ENCODE measurements at regions not wholly inside any gene's neighbourhood (a gene's known extent, or its start where the extent isn't known, plus 50 kb on each side); places are given as distances from the start of the nearest gene placed in this dataset.

- H3K36me3 ChIP-seq (ENCODE audit: control insufficient read depth in 2 of 3, insufficient read depth in 3 of 3, low read length in 3 of 3): no peaks in the 10 kb centered on the region
- TF ChIP-seq CTCF (IDR thresholded peaks at IDR 0.05; ENCODE audit: borderline replicate concordance, extremely low read depth, insufficient read depth): no peak
- H3K4me3 ChIP-seq (ENCODE audit: low read length in 3 of 3): no peak overlapping the region
- no peaks in the 10 kb centered on the region for H3K9me3 ChIP-seq (ENCODE audit: control insufficient read depth in 2 of 3, insufficient read depth in 1 of 3, low read length in 3 of 3)
- no peak overlapping the region for H3K9ac ChIP-seq (ENCODE audit: low read length in 3 of 3)
- no peak for DNase-seq
- H3K27me3 ChIP-seq (ENCODE audit: control insufficient read depth, insufficient read depth, low read length): no peaks in the 10 kb centered on the region
- intact Hi-C loops (cut with DNase I): no loop called here
- H3K27ac ChIP-seq (ENCODE audit: low read depth in 2 of 2, low read length in 2 of 2): no peak overlapping the region
- no peaks in the 10 kb centered on the region for H3K4me1 ChIP-seq (ENCODE audit: control insufficient read depth in 2 of 3, insufficient read depth in 2 of 3, low read depth in 1 of 3, low read length in 3 of 3)
- FAIRE-seq: no peak
Observed at GRCh38 chr9:7676609-7677156, 122.9 kb downstream of the DMAC1 start.

- Histone ChIP-seq H3K36me3 (ENCODE audit: control insufficient read depth in 2 of 3, insufficient read depth in 3 of 3, low read length in 3 of 3) (no peaks in the 10 kb centered on the region), H3K27me3 (ENCODE audit: control insufficient read depth, insufficient read depth, low read length) (no peaks in the 10 kb centered on the region), H3K4me3 (ENCODE audit: low read length in 3 of 3) (no peak overlapping the region), H3K9me3 (ENCODE audit: control insufficient read depth in 2 of 3, insufficient read depth in 1 of 3, low read length in 3 of 3) (no peaks in the 10 kb centered on the region), H3K27ac (ENCODE audit: low read depth in 2 of 2, low read length in 2 of 2) (no peak overlapping the region), H3K4me1 (ENCODE audit: control insufficient read depth in 2 of 3, insufficient read depth in 2 of 3, low read depth in 1 of 3, low read length in 3 of 3) (no peaks in the 10 kb centered on the region), H3K9ac (ENCODE audit: low read length in 3 of 3) (no peak overlapping the region)
- intact Hi-C loops (cut with DNase I): no loop called here
- FAIRE-seq (no peak), DNase-seq (no peak)
- no peak for TF ChIP-seq CTCF (IDR thresholded peaks at IDR 0.05; ENCODE audit: borderline replicate concordance, extremely low read depth, insufficient read depth)
Observed at GRCh38 chr9:7671847-7672246, 127.7 kb downstream of the DMAC1 start.

GRCh38 chr9:7668541-7668940 lies 131.0 kb downstream of the DMAC1 start:
- FAIRE-seq (no peak), DNase-seq (no peak)
- H3K27me3 ChIP-seq (ENCODE audit: control insufficient read depth, insufficient read depth, low read length): no peaks in the 10 kb centered on the region
- intact Hi-C loops (cut with DNase I): no loop called here
- H3K4me1 ChIP-seq (ENCODE audit: control insufficient read depth in 2 of 3, insufficient read depth in 2 of 3, low read depth in 1 of 3, low read length in 3 of 3): no peaks in the 10 kb centered on the region
- H3K9ac ChIP-seq (ENCODE audit: low read length in 3 of 3): no peak overlapping the region
- no peaks in the 10 kb centered on the region for H3K9me3 ChIP-seq (ENCODE audit: control insufficient read depth in 2 of 3, insufficient read depth in 1 of 3, low read length in 3 of 3)
- no peaks in the 10 kb centered on the region for H3K36me3 ChIP-seq (ENCODE audit: control insufficient read depth in 2 of 3, insufficient read depth in 3 of 3, low read length in 3 of 3)
- no peak for TF ChIP-seq CTCF (IDR thresholded peaks at IDR 0.05; ENCODE audit: borderline replicate concordance, extremely low read depth, insufficient read depth)
- no peak overlapping the region for H3K27ac ChIP-seq (ENCODE audit: low read depth in 2 of 2, low read length in 2 of 2)
- H3K4me3 ChIP-seq (ENCODE audit: low read length in 3 of 3): no peak overlapping the region

- Histone ChIP-seq H3K9ac (ENCODE audit: low read length in 3 of 3) (no peak overlapping the region), H3K27ac (ENCODE audit: low read depth in 2 of 2, low read length in 2 of 2) (no peak overlapping the region), H3K9me3 (ENCODE audit: control insufficient read depth in 2 of 3, insufficient read depth in 1 of 3, low read length in 3 of 3) (no peaks in the 10 kb centered on the region), H3K27me3 (ENCODE audit: control insufficient read depth, insufficient read depth, low read length) (no peaks in the 10 kb centered on the region), H3K36me3 (ENCODE audit: control insufficient read depth in 2 of 3, insufficient read depth in 3 of 3, low read length in 3 of 3) (no peaks in the 10 kb centered on the region), H3K4me3 (ENCODE audit: low read length in 3 of 3) (no peak overlapping the region), H3K4me1 (ENCODE audit: control insufficient read depth in 2 of 3, insufficient read depth in 2 of 3, low read depth in 1 of 3, low read length in 3 of 3) (no peaks in the 10 kb centered on the region)
- intact Hi-C loops (cut with DNase I): no loop called here
- DNase-seq (peak in 1 of 5 donors; percentile 30), FAIRE-seq (no peak)
- no peak for TF ChIP-seq CTCF (IDR thresholded peaks at IDR 0.05; ENCODE audit: borderline replicate concordance, extremely low read depth, insufficient read depth)
Observed at GRCh38 chr9:7665874-7666273, 133.7 kb downstream of the DMAC1 start.
